ENCODE measurements at regions not wholly inside any gene's neighbourhood (a gene's known extent, or its start where the extent isn't known, plus 50 kb on each side); places are given as distances from the start of the nearest gene placed in this dataset.

DNA sequence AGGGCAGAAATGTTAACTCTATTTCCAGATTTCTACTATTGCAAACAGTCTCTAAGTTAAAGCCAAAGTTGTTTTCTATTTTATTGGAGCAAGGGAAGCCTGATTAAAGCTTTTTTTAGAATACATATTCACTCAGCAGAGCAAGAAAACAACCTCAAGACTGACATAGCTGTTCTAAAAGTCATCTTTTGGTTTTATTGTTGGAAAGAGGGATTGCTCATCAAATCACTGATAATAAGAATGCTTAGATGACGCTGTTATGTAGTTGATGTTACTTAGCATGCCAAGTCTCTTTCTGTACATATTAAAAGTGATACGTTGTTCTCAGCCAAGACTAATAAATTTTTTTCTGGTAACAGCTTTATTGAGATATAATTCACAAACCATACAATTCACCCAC lies 172.6 kb upstream of the LAMA2 start:
- no peak for TF ChIP-seq POLR2A (IDR thresholded peaks at IDR 0.05)
- TF ChIP-seq, protein P1, sequence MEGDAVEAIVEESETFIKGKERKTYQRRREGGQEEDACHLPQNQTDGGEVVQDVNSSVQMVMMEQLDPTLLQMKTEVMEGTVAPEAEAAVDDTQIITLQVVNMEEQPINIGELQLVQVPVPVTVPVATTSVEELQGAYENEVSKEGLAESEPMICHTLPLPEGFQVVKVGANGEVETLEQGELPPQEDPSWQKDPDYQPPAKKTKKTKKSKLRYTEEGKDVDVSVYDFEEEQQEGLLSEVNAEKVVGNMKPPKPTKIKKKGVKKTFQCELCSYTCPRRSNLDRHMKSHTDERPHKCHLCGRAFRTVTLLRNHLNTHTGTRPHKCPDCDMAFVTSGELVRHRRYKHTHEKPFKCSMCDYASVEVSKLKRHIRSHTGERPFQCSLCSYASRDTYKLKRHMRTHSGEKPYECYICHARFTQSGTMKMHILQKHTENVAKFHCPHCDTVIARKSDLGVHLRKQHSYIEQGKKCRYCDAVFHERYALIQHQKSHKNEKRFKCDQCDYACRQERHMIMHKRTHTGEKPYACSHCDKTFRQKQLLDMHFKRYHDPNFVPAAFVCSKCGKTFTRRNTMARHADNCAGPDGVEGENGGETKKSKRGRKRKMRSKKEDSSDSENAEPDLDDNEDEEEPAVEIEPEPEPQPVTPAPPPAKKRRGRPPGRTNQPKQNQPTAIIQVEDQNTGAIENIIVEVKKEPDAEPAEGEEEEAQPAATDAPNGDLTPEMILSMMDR (IDR thresholded peaks at IDR 0.05): no peak
